ENCODE measurements at regions not wholly inside any gene's neighbourhood (a gene's known extent, or its start where the extent isn't known, plus 50 kb on each side); places are given as distances from the start of the nearest gene placed in this dataset.

DNA sequence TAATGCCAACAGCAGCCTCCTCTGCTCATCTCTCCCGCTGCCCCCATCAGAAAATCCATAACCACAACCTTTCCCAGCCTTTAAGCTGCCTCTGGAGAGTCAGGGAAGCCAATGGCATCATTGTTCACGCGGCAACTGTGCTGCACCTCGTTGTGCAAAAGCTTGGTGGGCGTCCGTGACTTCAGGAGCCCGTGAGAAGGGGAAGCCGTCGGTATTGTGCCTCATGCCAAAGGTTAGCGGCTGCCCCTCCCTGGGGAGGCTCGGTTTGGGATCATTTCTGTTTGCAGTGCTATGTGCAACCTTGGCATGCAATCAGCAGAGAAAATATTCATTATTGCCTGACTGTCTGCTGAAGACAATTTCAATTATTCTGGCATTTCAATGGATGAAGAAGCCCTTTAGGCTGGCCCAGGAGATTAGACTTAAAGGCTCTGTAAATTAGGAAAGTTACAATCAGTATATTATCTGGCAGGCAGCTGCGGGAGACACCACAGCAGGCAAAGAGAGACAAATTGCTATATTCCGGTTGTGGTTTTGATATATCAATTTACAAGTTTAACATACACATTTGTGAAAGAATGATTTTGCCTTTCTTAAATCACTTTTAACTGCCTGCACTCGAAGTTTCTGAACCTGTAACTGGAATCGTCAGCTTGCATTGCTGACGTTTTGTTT is 244.5 kb downstream of the GATA3 start:
- Histone ChIP-seq H3K4me1 (ENCODE audit: control insufficient read depth, insufficient read depth, low read length) (no peaks in the 10 kb centered on the region), H3K4me3 (ENCODE audit: low read length) (no peak overlapping the region), H3K36me3 (ENCODE audit: control insufficient read depth, insufficient read depth, low read length, severe bottlenecking) (no peaks in the 10 kb centered on the region), H3K9ac (ENCODE audit: low read length) (no peak overlapping the region), H3K9me3 (ENCODE audit: control insufficient read depth, low read length) (no peaks in the 10 kb centered on the region), H3K27me3 (replicated peaks; ENCODE audit: control insufficient read depth, insufficient read depth, low read length) (peaks cover 24% of the 10 kb centered on the region)
- DNase-seq (ENCODE audit: low read depth) = no peak

DNA sequence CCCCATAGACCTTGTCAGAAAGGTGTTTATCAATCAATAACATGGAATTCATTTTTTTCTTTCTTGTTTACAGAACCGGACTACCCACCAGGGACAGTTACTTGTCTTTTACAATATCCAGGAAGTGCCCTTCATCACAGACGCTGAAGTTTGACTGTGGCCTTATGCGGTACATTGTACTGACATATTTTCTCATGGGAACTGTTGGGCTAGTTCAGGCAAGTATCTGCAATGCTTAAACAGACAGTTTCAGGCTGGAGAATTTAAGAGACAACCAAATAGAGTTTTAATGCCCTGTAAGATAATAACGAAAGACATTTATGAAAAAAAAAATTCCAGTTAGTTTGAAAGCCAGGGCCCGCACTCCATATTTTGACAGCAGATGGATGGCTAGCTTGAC is 246.4 kb downstream of the GATA3 start:
- H3K36me3 ChIP-seq (ENCODE audit: control insufficient read depth, insufficient read depth, low read length, severe bottlenecking) = no peaks in the 10 kb centered on the region
- DNase-seq (ENCODE audit: low read depth) = no peak

DNA sequence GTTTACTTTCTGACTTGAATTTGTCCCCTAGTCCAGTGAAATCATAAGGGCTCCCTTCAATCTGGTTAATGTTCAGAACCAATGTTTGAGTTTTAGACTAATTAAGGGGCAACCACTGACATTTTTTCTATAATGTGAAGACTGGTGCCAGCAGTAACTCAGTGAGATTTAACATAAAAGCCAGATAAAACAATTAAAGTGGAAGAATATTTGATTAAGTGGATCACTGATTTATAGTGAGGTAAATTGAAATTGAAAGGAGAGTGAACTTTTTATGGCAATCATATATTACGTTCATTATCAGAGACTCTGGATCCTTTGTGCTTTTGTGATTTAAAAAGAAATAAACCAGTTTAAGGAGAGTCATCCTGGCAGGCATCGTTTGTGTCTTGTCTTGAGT is 246.8 kb downstream of the GATA3 start:
- Histone ChIP-seq H3K4me3 (ENCODE audit: low read length) (no peak overlapping the region), H3K4me1 (ENCODE audit: control insufficient read depth, insufficient read depth, low read length) (no peaks in the 10 kb centered on the region), H3K9me3 (ENCODE audit: control insufficient read depth, low read length) (no peaks in the 10 kb centered on the region), H3K36me3 (ENCODE audit: control insufficient read depth, insufficient read depth, low read length, severe bottlenecking) (no peaks in the 10 kb centered on the region), H3K27me3 (replicated peaks; ENCODE audit: control insufficient read depth, insufficient read depth, low read length) (peaks cover 11% of the 10 kb centered on the region), H3K9ac (ENCODE audit: low read length) (no peak overlapping the region)
- DNase-seq (ENCODE audit: low read depth) = no peak

More for the DNA sequence above, 246.4 kb downstream of the GATA3 start:
- H3K27me3 ChIP-seq (replicated peaks; ENCODE audit: control insufficient read depth, insufficient read depth, low read length) = peaks cover 14% of the 10 kb centered on the region
- H3K9me3 ChIP-seq (ENCODE audit: control insufficient read depth, low read length) = no peaks in the 10 kb centered on the region
- H3K4me1 ChIP-seq (ENCODE audit: control insufficient read depth, insufficient read depth, low read length) = no peaks in the 10 kb centered on the region
- no peak overlapping the region for H3K9ac ChIP-seq (ENCODE audit: low read length)
- no peak overlapping the region for H3K4me3 ChIP-seq (ENCODE audit: low read length)

DNA sequence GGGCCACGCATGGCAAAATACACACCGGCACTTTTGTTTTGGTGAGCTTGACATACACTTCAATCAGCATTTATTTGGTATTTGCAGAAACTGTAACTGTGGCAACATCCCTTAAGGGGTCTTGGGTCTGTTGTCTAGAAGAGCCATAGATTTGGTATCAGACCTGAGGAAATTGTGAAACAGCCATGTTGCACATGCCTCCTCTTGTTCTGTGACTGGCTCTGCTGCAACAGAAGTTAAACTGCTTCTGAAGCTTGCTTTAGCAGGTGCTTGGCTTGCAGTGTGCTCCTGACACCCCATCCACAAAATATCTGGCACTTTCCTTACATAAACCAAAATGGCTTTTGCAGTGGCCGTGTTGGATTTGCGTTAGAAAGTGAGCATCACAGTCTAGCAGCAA is 247.3 kb downstream of the GATA3 start:
- Histone ChIP-seq H3K9me3 (ENCODE audit: control insufficient read depth, low read length) (no peaks in the 10 kb centered on the region), H3K9ac (ENCODE audit: low read length) (no peak overlapping the region), H3K27me3 (replicated peaks; ENCODE audit: control insufficient read depth, insufficient read depth, low read length) (peaks cover 11% of the 10 kb centered on the region), H3K36me3 (ENCODE audit: control insufficient read depth, insufficient read depth, low read length, severe bottlenecking) (no peaks in the 10 kb centered on the region), H3K4me3 (ENCODE audit: low read length) (no peak overlapping the region), H3K4me1 (ENCODE audit: control insufficient read depth, insufficient read depth, low read length) (no peaks in the 10 kb centered on the region)
- DNase-seq (ENCODE audit: low read depth) = no peak

DNA sequence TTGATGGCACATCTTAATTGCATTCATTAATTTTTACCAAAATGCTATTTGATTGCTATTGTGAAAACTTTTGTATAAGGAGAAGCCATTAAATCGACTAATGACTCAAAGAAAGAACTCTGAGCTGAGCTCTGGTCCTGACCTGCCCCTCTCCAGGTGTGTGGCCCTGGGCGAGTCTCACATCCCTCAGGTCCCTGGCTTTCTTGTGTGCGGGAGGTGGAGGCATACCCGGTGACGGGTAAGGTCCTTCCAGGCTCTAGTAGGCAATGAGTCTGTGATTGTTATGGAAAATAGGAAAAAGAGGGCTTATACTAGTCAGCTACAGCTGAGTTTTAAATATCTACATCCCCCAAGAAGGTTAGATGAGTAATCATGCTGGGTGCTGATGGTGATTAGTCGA is 248.1 kb downstream of the GATA3 start:
- no peaks in the 10 kb centered on the region for H3K4me1 ChIP-seq (ENCODE audit: control insufficient read depth, insufficient read depth, low read length)
- H3K9ac ChIP-seq (ENCODE audit: low read length) = no peak overlapping the region
- DNase-seq (ENCODE audit: low read depth) = no peak

DNA sequence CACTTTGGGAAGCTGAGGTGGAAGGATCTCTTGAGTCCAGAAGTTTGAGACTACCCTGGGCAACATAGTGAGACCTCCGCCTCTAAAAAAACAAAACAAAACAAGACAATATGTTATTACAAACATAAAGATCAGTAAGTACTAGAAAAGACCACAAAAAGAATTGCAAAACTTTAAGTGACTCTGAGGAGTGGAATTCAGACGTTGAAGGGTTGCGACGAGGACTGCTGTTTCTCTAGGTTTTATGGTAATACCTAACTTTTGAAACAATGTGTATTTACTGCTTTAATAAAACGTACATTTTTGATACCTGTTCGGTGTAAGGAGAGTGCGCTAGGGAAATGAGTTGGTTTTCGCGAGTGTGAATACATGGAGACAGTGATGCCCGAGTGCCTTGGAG is 250.4 kb downstream of the GATA3 start:
- Histone ChIP-seq H3K4me3 (ENCODE audit: low read length) (no peak overlapping the region), H3K27me3 (replicated peaks; ENCODE audit: control insufficient read depth, insufficient read depth, low read length) (no peaks in the 10 kb centered on the region), H3K9ac (ENCODE audit: low read length) (no peak overlapping the region), H3K9me3 (ENCODE audit: control insufficient read depth, low read length) (no peaks in the 10 kb centered on the region), H3K36me3 (ENCODE audit: control insufficient read depth, insufficient read depth, low read length, severe bottlenecking) (no peaks in the 10 kb centered on the region), H3K4me1 (ENCODE audit: control insufficient read depth, insufficient read depth, low read length) (no peaks in the 10 kb centered on the region)
- DNase-seq (ENCODE audit: low read depth) = no peak

More for the DNA sequence above, 248.1 kb downstream of the GATA3 start:
- H3K9me3 ChIP-seq (ENCODE audit: control insufficient read depth, low read length) = no peaks in the 10 kb centered on the region
- H3K4me3 ChIP-seq (ENCODE audit: low read length) = no peak overlapping the region
- no peaks in the 10 kb centered on the region for H3K36me3 ChIP-seq (ENCODE audit: control insufficient read depth, insufficient read depth, low read length, severe bottlenecking)
- H3K27me3 ChIP-seq (replicated peaks; ENCODE audit: control insufficient read depth, insufficient read depth, low read length) = peaks cover 11% of the 10 kb centered on the region

DNA sequence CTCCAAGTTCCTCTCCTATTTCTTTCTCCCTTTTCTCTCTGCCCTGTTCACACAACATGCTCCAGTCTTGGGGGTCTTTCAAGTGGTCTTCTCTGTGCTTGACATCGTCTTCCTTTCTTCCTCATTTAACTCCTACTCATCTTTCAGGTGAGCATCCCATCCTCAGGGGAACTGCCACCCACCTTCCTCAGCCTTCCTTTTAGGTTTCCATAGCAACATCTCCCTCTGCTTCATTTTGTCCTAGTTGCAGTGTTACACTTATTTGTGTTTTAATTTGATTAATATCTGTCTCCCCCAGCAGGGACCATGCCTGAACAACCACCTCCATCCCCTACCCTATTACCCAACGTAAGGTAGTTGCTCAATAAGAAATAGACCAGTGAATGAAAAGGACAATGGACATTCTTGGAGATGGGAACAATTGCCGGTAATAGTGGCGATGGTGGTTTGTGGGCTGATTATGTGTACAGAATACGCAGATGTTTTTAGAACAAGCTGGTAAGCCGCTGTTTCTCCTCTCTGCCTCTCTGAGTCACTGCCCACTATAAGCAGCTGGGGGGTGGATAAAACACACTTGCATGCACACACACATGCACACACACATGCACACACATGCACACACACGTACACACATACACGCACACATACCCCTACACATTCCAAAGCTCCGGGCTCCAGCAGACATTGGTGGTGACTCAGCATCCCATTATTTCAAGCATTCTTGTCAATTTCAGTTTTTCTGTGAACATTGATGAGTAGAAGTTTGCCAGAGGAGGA is 251.6 kb downstream of the GATA3 start:
- Histone ChIP-seq H3K4me3 (ENCODE audit: low read length) (no peak overlapping the region), H3K36me3 (ENCODE audit: control insufficient read depth, insufficient read depth, low read length, severe bottlenecking) (no peaks in the 10 kb centered on the region), H3K9me3 (ENCODE audit: control insufficient read depth, low read length) (no peaks in the 10 kb centered on the region), H3K4me1 (ENCODE audit: control insufficient read depth, insufficient read depth, low read length) (no peaks in the 10 kb centered on the region), H3K9ac (ENCODE audit: low read length) (no peak overlapping the region), H3K27me3 (replicated peaks; ENCODE audit: control insufficient read depth, insufficient read depth, low read length) (no peaks in the 10 kb centered on the region)
- DNase-seq (ENCODE audit: low read depth) = no peak

DNA sequence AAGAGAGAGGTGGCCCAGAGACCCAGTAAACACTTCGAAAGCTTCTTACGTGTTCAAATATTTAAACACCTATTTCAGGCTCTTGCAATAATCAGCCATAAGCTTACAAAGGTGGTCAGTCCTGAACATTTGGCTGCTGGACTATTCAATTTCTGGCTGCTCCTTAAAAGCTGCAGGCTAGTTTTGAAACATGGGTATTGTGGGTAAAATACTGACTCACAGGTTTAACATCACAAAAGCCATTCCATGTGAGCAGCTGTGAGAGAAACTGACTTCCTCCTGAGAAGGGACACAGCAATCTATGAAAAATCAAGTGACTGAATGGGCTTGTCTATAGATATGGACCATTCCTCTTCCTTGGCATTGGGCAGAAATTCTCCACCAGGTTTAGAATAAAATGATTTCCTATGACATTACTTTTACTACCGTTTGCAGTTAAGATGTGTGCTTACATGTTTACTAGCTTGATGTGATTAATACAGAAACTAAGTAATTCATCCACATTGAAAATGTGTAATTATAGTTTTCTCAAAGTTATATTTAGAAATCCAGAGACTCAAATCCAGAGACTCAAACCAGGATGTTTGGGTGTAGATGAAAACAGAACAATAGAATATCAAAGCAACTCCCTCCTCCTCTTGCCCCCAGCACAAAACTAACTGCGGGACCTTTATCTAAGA is 252.3 kb downstream of the GATA3 start:
- H3K9ac ChIP-seq (ENCODE audit: low read length) = no peak overlapping the region
- no peaks in the 10 kb centered on the region for H3K27me3 ChIP-seq (replicated peaks; ENCODE audit: control insufficient read depth, insufficient read depth, low read length)
- no peak for DNase-seq (ENCODE audit: low read depth)
- H3K4me3 ChIP-seq (ENCODE audit: low read length) = no peak overlapping the region
- no peaks in the 10 kb centered on the region for H3K9me3 ChIP-seq (ENCODE audit: control insufficient read depth, low read length)
- H3K4me1 ChIP-seq (ENCODE audit: control insufficient read depth, insufficient read depth, low read length) = no peaks in the 10 kb centered on the region
- H3K36me3 ChIP-seq (ENCODE audit: control insufficient read depth, insufficient read depth, low read length, severe bottlenecking) = no peaks in the 10 kb centered on the region

DNA sequence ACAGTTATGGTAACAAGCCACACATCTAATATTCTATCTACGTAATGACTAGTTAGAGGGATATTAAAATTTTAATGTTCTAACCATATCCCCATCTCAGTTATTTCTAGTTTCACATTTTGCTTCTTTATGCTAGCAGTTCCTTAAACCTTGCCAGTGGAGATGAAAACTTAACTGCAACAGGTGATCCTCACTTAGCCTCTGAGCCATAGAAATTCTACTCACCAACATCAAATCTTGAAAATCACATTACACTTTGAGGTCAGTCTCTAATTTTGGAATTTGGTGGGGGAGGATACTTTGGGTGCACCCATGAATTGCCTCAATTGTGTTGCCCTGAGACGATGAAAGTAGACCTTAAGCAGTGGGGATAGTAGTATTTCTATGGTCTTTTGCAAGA is 256.4 kb downstream of the GATA3 start:
- no peak for DNase-seq (ENCODE audit: low read depth)
- H3K9ac ChIP-seq (ENCODE audit: low read length) = no peak overlapping the region
- no peaks in the 10 kb centered on the region for H3K9me3 ChIP-seq (ENCODE audit: control insufficient read depth, low read length)
- H3K36me3 ChIP-seq (ENCODE audit: control insufficient read depth, insufficient read depth, low read length, severe bottlenecking) = no peaks in the 10 kb centered on the region
- no peak overlapping the region for H3K4me3 ChIP-seq (ENCODE audit: low read length)
- H3K27me3 ChIP-seq (replicated peaks; ENCODE audit: control insufficient read depth, insufficient read depth, low read length) = no peaks in the 10 kb centered on the region
- H3K4me1 ChIP-seq (ENCODE audit: control insufficient read depth, insufficient read depth, low read length) = no peaks in the 10 kb centered on the region

DNA sequence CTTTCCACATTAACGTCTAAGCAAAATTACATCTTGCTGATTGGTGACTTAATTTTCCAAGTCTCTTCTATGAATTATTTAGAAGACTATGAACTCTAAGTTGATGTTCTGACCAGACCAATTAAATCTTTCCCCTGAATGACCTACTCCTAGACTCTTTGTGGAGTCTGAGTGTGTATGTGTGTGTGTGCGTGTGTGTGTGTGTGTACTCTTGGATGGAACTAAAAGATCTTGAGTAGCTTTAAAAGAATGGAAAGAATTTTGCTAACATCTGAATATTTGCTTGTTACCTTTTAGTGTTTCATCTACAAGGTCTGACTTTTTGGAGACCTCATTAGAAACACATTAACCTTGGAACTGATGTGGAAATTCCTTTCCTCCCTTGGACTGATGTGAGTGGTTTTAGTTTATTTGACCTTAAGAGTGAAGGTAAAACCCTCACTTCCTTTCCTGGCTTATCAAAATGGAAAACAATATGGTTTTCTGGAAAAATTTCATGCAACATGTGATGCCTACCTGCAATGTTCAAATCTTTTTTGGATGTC is 257.1 kb downstream of the GATA3 start:
- Histone ChIP-seq H3K4me1 (ENCODE audit: control insufficient read depth, insufficient read depth, low read length) (no peaks in the 10 kb centered on the region), H3K4me3 (ENCODE audit: low read length) (no peak overlapping the region), H3K36me3 (ENCODE audit: control insufficient read depth, insufficient read depth, low read length, severe bottlenecking) (no peaks in the 10 kb centered on the region), H3K27me3 (replicated peaks; ENCODE audit: control insufficient read depth, insufficient read depth, low read length) (no peaks in the 10 kb centered on the region), H3K9me3 (ENCODE audit: control insufficient read depth, low read length) (no peaks in the 10 kb centered on the region), H3K9ac (ENCODE audit: low read length) (no peak overlapping the region)
- no peak for DNase-seq (ENCODE audit: low read depth)

DNA sequence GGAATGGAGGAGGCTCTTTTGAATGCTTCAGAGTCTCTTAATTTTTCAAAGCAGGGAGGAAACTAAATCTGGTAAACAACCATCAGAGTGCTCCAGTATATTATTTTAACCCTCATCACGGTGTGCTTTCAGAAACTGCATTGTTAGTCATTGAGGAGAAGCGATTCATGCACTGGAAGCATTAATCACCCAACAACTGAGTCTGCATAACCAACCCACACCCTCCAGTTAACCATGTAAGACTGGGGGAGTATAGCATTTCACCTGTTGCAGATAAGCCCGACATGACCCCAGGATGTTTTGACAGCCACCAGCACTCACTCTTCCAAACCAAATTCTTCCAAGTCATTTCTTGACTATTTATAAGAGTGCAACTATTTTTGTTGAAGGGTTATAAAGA is 257.6 kb downstream of the GATA3 start:
- H3K4me1 ChIP-seq (ENCODE audit: control insufficient read depth, insufficient read depth, low read length) = no peaks in the 10 kb centered on the region
- H3K9me3 ChIP-seq (ENCODE audit: control insufficient read depth, low read length) = no peaks in the 10 kb centered on the region
- no peak overlapping the region for H3K4me3 ChIP-seq (ENCODE audit: low read length)
- no peaks in the 10 kb centered on the region for H3K36me3 ChIP-seq (ENCODE audit: control insufficient read depth, insufficient read depth, low read length, severe bottlenecking)
- no peak for DNase-seq (ENCODE audit: low read depth)
- no peaks in the 10 kb centered on the region for H3K27me3 ChIP-seq (replicated peaks; ENCODE audit: control insufficient read depth, insufficient read depth, low read length)
- no peak overlapping the region for H3K9ac ChIP-seq (ENCODE audit: low read length)
